GM21529 (cell line): ENCODE measurements at regions not wholly inside any gene's neighbourhood (a gene's known extent, or its start where the extent isn't known, plus 50 kb on each side); places are given as distances from the start of the nearest gene placed in this dataset.

ENCODE experiments used
- ATAC-seq: cut with Tn5 transposase; IDR thresholded peaks from one replicate; pipeline ENCODE4 v1.9.1; 2021; ENCODE audit not compliant: unreplicated experiment

GRCh38 chr14:87816416-87816815 lies 176.6 kb downstream of the GALC start:
- no peak for ATAC-seq

GRCh38 chr14:87815121-87815520 lies 177.9 kb downstream of the GALC start:
- ATAC-seq, result no peak

DNA sequence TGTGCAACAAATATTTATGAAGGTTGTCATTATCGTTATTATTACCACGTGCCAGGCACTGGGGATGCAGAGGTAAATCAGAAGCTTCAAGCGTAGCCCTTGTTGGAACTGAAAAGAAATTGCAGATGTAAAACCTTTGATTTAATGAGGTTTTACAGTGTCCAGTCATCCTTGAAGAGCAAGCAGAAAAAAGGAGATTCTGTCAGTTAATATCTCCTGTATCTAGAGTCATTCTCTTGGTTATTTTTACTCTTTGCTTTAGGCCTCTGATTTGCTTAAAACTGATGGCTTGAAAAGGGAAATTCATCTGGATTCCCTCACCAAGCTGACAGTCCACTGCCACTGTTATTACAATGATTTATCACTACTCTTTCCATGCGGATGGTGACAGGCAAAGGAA lies 179.3 kb downstream of the GALC start:
- no peak for ATAC-seq

GRCh38 chr14:87813211-87813610 lies 179.8 kb downstream of the GALC start:
- no peak for ATAC-seq

DNA sequence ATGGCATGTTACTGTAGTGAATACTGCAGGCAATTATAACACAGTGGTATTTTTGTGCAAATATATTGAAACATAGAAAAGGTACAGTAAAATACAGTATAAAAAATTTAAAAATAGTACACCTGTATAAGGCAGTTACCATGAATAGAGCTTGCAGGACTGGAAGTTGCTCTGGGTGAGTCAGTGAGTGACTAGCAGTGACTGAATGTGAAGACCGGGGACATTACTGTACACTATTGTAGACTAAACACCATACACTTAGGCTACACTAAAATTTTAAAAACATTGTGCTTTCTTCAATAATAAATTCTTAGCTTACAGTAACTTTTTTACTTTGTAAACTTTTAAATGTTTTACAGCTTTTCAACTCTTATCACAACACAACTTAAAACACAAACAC lies 181.7 kb downstream of the GALC start:
- no peak for ATAC-seq

DNA sequence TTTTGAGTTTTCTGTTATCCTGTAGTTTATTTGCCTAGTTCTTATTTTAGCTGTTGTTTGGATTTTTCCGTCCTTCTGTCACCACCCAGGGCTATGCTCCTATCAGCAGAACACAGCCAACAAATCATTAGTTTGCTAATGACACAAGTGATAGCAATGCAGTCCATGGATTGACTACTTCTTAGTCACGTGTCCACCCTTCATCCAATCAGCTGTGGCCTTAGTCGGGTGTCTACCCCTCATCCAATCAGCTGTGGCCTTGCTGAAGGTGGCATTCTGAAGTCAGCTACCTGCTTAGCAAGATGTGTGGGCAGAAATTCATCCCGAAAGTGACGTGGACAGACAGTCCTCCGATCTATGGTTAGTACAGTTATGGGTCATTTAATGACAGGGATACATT lies 182.3 kb downstream of the GALC start:
- no peak for ATAC-seq

DNA sequence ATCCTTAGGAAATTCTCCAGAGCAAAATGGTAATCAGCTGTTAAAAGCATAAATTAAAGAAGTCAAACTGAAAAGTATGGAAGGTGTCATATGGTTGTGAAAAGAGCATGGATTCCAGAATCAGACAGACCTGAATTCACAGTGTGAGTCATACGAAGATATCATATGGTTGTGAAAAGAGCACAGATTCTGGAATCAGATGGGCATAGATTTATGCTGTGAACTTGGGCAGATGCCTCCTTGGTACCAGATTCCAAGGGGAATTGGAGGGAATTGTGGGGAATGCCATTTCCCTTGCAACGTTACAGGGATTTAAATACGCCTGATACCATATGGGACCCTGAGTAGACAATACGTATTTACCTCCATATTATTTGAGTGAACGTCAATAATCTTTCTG lies 183.7 kb downstream of the GALC start:
- ATAC-seq, result no peak

DNA sequence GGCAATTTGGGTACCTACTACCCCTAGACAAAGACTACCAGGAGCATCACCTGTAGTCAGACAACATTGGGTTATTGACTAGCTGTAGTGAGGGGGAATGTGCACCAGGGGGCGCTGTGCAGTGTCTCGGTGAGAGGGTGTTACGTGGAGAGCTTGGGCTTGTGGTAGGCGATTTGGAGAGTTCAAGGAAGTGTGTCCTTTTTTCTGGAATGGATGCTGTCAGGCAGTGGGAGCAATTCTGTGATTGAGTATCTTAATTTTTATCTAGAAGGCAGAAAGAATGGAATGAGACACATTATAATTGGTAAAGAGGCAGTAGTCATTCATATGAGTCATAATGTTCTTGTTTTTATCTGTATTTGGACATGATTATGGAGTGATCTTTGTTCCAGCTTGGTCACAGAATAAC lies 187.7 kb downstream of the GALC start:
- peak; percentile 83 for ATAC-seq

DNA sequence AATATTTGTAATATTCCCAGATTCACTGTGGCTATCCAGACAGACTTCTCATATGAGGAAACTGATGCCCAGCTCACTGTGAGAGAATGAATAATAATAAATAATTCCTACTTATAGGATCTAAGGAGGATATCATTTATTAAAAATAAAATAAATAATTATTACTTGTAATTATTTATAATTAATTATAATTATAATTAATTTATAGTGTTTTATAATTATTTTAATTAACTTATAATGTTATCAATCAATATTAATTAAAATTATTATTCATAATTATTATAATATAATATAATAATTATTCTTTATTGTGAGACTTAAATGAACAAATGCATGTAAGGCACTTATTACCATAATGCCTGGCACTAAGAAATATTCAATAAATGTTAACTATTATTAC lies 192.8 kb downstream of the GALC start:
- no peak for ATAC-seq

DNA sequence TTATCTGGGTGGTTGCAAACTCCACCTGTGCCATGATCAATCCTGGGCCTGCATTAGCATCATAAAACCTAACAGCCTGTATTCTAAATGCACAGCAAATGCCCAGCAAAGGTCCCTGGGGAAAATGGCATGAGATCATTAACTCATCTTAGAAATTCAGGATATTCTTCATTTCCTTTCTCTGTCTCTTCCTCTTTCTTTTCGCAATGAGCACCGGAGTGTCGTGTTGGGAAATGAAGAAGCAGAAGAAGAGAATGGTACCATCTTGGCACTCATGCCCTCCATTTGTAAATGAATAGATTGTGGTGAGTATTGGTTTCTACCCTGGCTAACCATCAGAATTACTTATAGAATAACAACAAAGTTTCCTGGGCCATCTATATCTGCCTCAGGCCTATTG lies 193.6 kb downstream of the GALC start:
- ATAC-seq, result no peak

DNA sequence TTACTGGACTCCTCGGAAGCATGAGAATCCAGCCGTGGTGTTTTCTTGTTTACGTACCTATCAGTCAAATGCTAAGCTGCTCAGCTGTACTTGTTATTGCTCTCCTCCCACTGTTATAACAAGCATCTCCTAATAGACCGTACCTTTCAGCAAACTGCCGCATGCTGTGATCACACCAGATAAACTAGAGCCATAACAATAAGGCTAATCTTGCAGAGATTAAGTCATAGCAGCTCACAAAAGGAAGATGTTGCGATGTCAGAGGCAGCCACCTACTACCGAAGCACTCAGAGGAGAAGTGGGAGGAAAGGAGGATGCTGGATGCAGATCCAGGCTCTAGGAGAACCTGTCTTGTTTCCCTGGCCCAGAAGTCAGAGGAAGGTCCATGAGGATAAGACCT lies 196.0 kb downstream of the GALC start:
- ATAC-seq, result no peak

DNA sequence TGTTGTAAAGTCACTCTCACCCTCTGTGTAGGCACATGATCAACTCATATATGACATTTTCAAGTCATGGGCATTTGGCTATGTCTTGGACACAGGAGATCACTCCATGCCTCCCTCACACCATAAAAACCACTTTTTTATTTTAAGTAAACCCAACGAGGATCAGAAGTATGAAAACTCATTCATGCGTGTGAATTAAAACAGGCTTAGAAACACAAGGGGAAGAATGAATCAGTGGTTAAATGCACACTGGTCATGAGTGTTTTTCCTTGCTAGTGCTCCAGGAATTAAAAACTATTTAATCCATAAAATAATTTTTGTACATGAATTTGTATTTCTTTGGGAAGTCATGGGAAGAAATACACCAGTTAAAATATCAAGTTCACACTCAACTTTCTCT lies 198.4 kb downstream of the GALC start:
- no peak for ATAC-seq

DNA sequence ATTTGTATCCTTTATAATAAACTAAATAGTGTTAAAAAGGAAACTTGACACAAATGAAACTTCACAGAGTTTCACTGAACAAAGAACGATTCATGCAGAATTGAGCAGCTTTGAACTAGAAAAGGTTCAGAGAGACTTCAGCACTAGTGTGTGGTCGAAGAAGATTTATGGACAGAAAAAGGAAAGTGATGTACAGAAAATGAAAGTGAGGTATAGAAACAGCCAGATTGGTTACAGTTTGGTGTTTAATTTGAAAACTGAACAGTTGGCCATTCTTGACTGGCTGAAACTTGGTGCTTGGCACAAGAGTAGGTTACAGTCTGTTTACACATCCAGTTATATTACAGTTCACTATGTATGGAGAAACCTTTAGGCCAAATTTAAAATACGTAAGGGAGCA lies 207.1 kb downstream of the GALC start:
- no peak for ATAC-seq

GRCh38 chr14:87784386-87784785 lies 208.6 kb downstream of the GALC start:
- no peak for ATAC-seq

- no peak for ATAC-seq
These were observed 209.9 kb downstream of the GALC start for GRCh38 chr14:87783071-87783470.

- ATAC-seq, result no peak
These were observed 220.1 kb downstream of the GALC start for GRCh38 chr14:87772854-87773253.

DNA sequence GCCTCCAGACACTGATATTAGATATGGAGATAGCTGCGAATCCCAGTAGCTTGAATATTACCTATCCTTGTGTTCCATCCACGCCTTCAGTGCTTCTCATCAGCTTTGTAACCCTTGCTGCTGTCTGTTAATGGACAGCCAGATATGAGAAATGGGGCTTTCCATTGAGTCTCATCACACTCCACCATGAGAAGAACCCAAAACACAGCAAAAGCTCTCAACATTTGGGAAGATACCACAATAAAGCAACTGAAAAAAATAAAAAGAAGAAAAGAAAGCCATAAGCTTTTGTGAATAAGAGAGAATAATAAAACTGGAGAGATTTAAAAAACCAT lies 225.4 kb downstream of the GALC start:
- peak; percentile 76 for ATAC-seq

- ATAC-seq, result no peak
These were observed 234.1 kb downstream of the GALC start for GRCh38 chr14:87758876-87759275.

DNA sequence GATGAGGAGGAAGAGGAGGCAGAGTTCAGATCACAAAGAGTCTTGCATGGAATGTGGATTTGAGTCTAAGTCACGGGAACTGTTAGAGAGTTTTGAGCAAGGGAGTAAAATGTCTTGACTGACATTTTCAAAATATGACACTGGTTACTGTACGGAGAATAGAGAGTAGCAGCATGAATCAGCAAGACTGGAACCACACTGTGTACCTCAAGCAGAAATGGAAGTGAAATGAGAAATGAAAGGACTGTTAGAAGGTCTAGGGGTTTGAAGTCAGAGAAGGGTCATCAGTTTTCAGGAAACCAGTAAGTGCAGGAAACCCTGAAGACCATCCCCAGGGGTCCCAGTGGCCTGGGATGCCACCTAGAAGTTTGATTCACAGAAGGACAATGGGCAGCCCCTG lies 236.3 kb downstream of the GALC start:
- ATAC-seq, result peak; percentile 56

DNA sequence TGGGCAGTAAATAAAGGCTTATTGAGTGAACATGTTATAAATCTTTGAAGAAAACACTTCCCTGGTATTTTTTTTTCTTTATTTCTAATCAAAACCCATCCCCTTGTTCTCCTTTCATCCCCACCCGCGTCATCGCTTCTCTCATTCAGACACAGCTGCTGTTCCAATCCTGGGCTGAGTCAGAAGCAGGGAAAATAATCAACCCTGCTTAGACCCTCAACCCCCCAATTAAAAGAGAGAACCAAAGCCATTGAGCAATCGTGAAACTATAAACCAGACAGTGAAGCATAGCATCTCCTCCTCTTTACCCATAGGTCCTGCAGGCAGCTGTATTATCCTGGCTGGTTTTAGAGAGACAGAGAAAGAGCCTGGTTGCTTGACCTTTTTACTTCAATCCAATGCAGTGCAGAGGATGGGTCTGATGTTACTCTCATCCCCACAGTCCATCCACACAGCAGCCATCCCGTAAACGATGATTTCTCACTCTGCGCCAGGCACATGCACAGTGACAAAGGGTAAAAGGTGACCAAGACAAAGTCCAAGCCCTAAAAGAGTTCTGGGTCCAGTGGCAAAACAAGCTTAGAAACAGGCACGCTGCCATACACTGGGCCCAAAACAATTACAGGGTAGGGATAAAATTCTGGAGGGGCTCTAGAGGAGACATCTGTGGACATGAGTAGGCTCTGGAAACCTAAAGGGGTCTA lies 238.3 kb downstream of the GALC start:
- ATAC-seq, result no peak

DNA sequence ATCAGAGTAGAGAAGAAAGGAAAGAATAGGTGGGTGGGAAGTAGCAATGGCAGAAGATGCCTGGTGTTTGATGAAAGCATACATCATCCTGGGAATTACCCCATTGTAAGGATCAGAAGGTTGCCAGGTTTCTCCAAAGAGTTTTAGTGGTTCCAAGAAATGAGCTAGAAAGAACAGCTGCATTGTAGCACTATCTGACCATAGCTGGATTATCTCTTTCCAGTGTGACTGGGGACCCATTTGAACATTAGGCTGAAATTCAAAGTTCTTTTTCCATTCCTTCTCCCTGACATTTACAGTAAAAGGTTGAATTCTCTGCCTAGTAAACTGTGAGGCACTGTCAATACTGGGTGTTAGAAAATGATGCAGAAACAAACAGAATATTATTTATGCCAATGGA lies 244.4 kb downstream of the GALC start:
- no peak for ATAC-seq

- peak; percentile 80 for ATAC-seq
These were observed 247.4 kb downstream of the GALC start for GRCh38 chr14:87745507-87746118.
